ENCODE measurements at regions not wholly inside any gene's neighbourhood (a gene's known extent, or its start where the extent isn't known, plus 50 kb on each side); places are given as distances from the start of the nearest gene placed in this dataset.

- DNase-seq = no peak
Measured at GRCh38 chr3:18666655-18667054, 241.5 kb upstream of the SATB1 start.

GRCh38 chr3:18660059-18660458 lies 234.9 kb upstream of the SATB1 start:
- DNase-seq = no peak

GRCh38 chr3:18657858-18658820 lies 233.0 kb upstream of the SATB1 start:
- no peak for DNase-seq

GRCh38 chr3:18656866-18657265 lies 231.7 kb upstream of the SATB1 start:
- DNase-seq = no peak

GRCh38 chr3:18656410-18656809 lies 231.3 kb upstream of the SATB1 start:
- no peak for DNase-seq

- no peak for DNase-seq
Measured at GRCh38 chr3:18655827-18656226, 230.7 kb upstream of the SATB1 start.

GRCh38 chr3:18652781-18653180 lies 227.6 kb upstream of the SATB1 start:
- DNase-seq = no peak

GRCh38 chr3:18650731-18651130 lies 225.6 kb upstream of the SATB1 start:
- no peak for DNase-seq

GRCh38 chr3:18649666-18650363 lies 224.7 kb upstream of the SATB1 start:
- DNase-seq = peak; percentile 19 to 44

- no peak for DNase-seq
Measured at GRCh38 chr3:18648868-18649462, 223.8 kb upstream of the SATB1 start.

GRCh38 chr3:18648159-18648558 lies 223.0 kb upstream of the SATB1 start:
- DNase-seq = no peak

- no peak for DNase-seq
Measured at GRCh38 chr3:18645619-18646018, 220.5 kb upstream of the SATB1 start.

GRCh38 chr3:18643281-18643680 lies 218.1 kb upstream of the SATB1 start:
- DNase-seq = no peak

- no peak for DNase-seq
Measured at GRCh38 chr3:18641916-18642315, 216.8 kb upstream of the SATB1 start.

- no peak for DNase-seq
Measured at GRCh38 chr3:18635215-18635614, 210.1 kb upstream of the SATB1 start.

- no peak for DNase-seq
Measured at GRCh38 chr3:18634461-18634860, 209.3 kb upstream of the SATB1 start.

GRCh38 chr3:18633002-18633401 lies 207.9 kb upstream of the SATB1 start:
- DNase-seq = no peak

- DNase-seq = no peak
Measured at GRCh38 chr3:18630295-18630694, 205.2 kb upstream of the SATB1 start.

- no peak for DNase-seq
Measured at GRCh38 chr3:18625085-18625484, 199.9 kb upstream of the SATB1 start.

- DNase-seq = no peak
Measured at GRCh38 chr3:18623220-18623619, 198.1 kb upstream of the SATB1 start.

GRCh38 chr3:18618723-18619122 lies 193.6 kb upstream of the SATB1 start:
- no peak for DNase-seq

GRCh38 chr3:18611991-18612390 lies 186.9 kb upstream of the SATB1 start:
- DNase-seq = no peak

GRCh38 chr3:18609187-18609586 lies 184.0 kb upstream of the SATB1 start:
- DNase-seq = no peak

GRCh38 chr3:18597919-18598318 lies 172.8 kb upstream of the SATB1 start:
- DNase-seq = no peak
